ENCODE measurements at regions not wholly inside any gene's neighbourhood (a gene's known extent, or its start where the extent isn't known, plus 50 kb on each side); places are given as distances from the start of the nearest gene placed in this dataset.

- no peak for TF ChIP-seq EP300 (IDR thresholded peaks at IDR 0.05)
- TF ChIP-seq POLR2A (IDR thresholded peaks at IDR 0.05; ENCODE audit: low read depth), result no peak
- no peak for TF ChIP-seq CTCF (IDR thresholded peaks at IDR 0.05)
Observed at GRCh38 chr5:125717209-125717608, 706.0 kb upstream of the GRAMD2B start.

Measured in esophagus muscularis mucosa (tissue), 4 donors.